Mammary epithelial cell (primary cell): ENCODE measurements at regions not wholly inside any gene's neighbourhood (a gene's known extent, or its start where the extent isn't known, plus 50 kb on each side); places are given as distances from the start of the nearest gene placed in this dataset.

Experiments
- CTCF ChIP-seq, 2 donors: IDR thresholded peaks in 1 of 2; conservative IDR thresholded peaks in 1 of 2; 2 replicates each; pipeline ENCODE4 v1.5.1; 2011 to 2012; ENCODE audit warnings: inconsistent platforms in 2 of 2, low read length in 2 of 2, mild to moderate bottlenecking in 2 of 2, control low read depth in 1 of 2, low read depth in 1 of 2; ENCODE audit not compliant: insufficient read depth in 1 of 2; ENCODE audit errors: extremely low read depth in 1 of 2
- EZH2 ChIP-seq: IDR thresholded peaks from 2 replicates; pipeline ENCODE4 v1.6.1; 2012; ENCODE audit warnings: low read length, inconsistent platforms, borderline replicate concordance

- TF ChIP-seq EZH2 (no peak), CTCF (conservative IDR thresholded peaks at IDR 0.05 in 1 of 2, IDR thresholded peaks at IDR 0.05 in 1 of 2; ENCODE audit: extremely low read depth in 1 of 2, insufficient read depth in 1 of 2, low read depth in 1 of 2, low read length in 2 of 2) (no peak)
Measured at GRCh38 chr11:28599656-28600055, 491.5 kb downstream of the METTL15 start.
